AG08395 (cell line): ENCODE measurements at regions not wholly inside any gene's neighbourhood (a gene's known extent, or its start where the extent isn't known, plus 50 kb on each side); places are given as distances from the start of the nearest gene placed in this dataset.
A peak's percentile ranks its signal among the peaks of the same experiment; 100 is the strongest.

ENCODE experiments used
- DNase-seq: peaks from one replicate; pipeline ENCODE4 v3.0.0; 2012; ENCODE audit warnings: mixed read lengths, low spot score

- no peak for DNase-seq
Observed at GRCh38 chr13:46992383-46992952, 95.6 kb upstream of the HTR2A start.

- no peak for DNase-seq
Observed at GRCh38 chr13:46983881-46984280, 87.0 kb upstream of the HTR2A start.

- DNase-seq = no peak
Observed at GRCh38 chr13:46982856-46983582, 86.2 kb upstream of the HTR2A start.

- no peak for DNase-seq
Observed at GRCh38 chr13:46975173-46975572, 78.3 kb upstream of the HTR2A start.

GRCh38 chr13:46968450-46968849, 71.6 kb upstream of the HTR2A start:
- DNase-seq = no peak

- peak; percentile 73 for DNase-seq
Observed at GRCh38 chr13:46964789-46965527, 68.1 kb upstream of the HTR2A start.

GRCh38 chr13:46963904-46964303, 67.1 kb upstream of the HTR2A start:
- no peak for DNase-seq

- DNase-seq = peak; percentile 39
Observed at GRCh38 chr13:46962281-46962941, 65.6 kb upstream of the HTR2A start.

- DNase-seq = peak; percentile 86
Observed at GRCh38 chr13:46961719-46962118, 64.9 kb upstream of the HTR2A start.

- no peak for DNase-seq
Observed at GRCh38 chr13:46953941-46954340, 57.1 kb upstream of the HTR2A start.

GRCh38 chr13:46953331-46953730, 56.5 kb upstream of the HTR2A start:
- DNase-seq = no peak

GRCh38 chr13:46951516-46951915, 54.7 kb upstream of the HTR2A start:
- DNase-seq = no peak

- no peak for DNase-seq
Observed at GRCh38 chr13:46949211-46949610, 52.4 kb upstream of the HTR2A start.

GRCh38 chr13:46948338-46948737, 51.5 kb upstream of the HTR2A start:
- DNase-seq = no peak

GRCh38 chr13:46947425-46948191, 50.8 kb upstream of the HTR2A start:
- no peak for DNase-seq
